H9 (cell line): ENCODE measurements at regions not wholly inside any gene's neighbourhood (a gene's known extent, or its start where the extent isn't known, plus 50 kb on each side); places are given as distances from the start of the nearest gene placed in this dataset.

Source experiments
- DNase-seq: peaks from one replicate; pipeline ENCODE4 v3.0.0-alpha.2; 2017
- H2AFZ ChIP-seq: one replicate; pipeline ENCODE4 v1.6.1; 2013; ENCODE audit warnings: mild to moderate bottlenecking, low read length, control low read depth, moderate library complexity
- H2AK5ac ChIP-seq: 2 replicates; pipeline ENCODE4 v1.6.1; 2013; ENCODE audit warnings: low read length, control low read depth, mixed read lengths; ENCODE audit not compliant: insufficient read length
- H2BK120ac ChIP-seq: one replicate; pipeline ENCODE4 v1.6.1; 2013; ENCODE audit warnings: low read depth, mild to moderate bottlenecking, low read length, control low read depth, inconsistent platforms; ENCODE audit not compliant: poor library complexity, severe bottlenecking
- H2BK12ac ChIP-seq: 2 replicates; pipeline ENCODE4 v1.6.1; 2013; ENCODE audit warnings: low read length, control low read depth, mixed read lengths, low read depth; ENCODE audit not compliant: insufficient read length
- H2BK15ac ChIP-seq: 2 replicates; pipeline ENCODE4 v1.6.1; 2013; ENCODE audit warnings: low read depth, low read length, control low read depth
- H2BK20ac ChIP-seq: one replicate; pipeline ENCODE4 v1.6.1; 2013; ENCODE audit warnings: low read depth, mild to moderate bottlenecking, low read length, control low read depth, inconsistent platforms; ENCODE audit not compliant: poor library complexity, severe bottlenecking
- H2BK5ac ChIP-seq: 2 replicates; pipeline ENCODE4 v1.6.1; 2013; ENCODE audit warnings: low read length, control low read depth, mixed read lengths; ENCODE audit not compliant: insufficient read length
- H3K14ac ChIP-seq: 2 replicates; pipeline ENCODE4 v1.6.1; 2013; ENCODE audit warnings: low read length, control low read depth; ENCODE audit not compliant: insufficient read depth
- H3K18ac ChIP-seq: 2 replicates; pipeline ENCODE4 v1.6.1; 2013; ENCODE audit warnings: low read depth, mild to moderate bottlenecking, mixed read lengths, low read length, control low read depth; ENCODE audit not compliant: insufficient read length
- H3K23ac ChIP-seq: 2 replicates; pipeline ENCODE4 v1.6.1; 2013; ENCODE audit warnings: low read length, control low read depth, mixed read lengths, low read depth; ENCODE audit not compliant: insufficient read length
- H3K23me2 ChIP-seq: 2 replicates; pipeline ENCODE4 v1.6.1; 2013; ENCODE audit warnings: low read depth, mild to moderate bottlenecking, mixed read lengths, low read length, control low read depth; ENCODE audit not compliant: insufficient read length, poor library complexity, severe bottlenecking
- H3K27ac ChIP-seq: 2 replicates; pipeline ENCODE4 v1.5.1; 2013; ENCODE audit warnings: low read length, control low read depth, mixed read lengths, low read depth; ENCODE audit not compliant: insufficient read length
- H3K27me3 ChIP-seq: 2 replicates; pipeline ENCODE4 v1.6.1; 2013; ENCODE audit warnings: low read length, control low read depth, inconsistent platforms; ENCODE audit not compliant: insufficient read depth
- H3K4ac ChIP-seq: 2 replicates; pipeline ENCODE4 v1.6.1; 2013; ENCODE audit warnings: low read depth, mild to moderate bottlenecking, control low read depth, inconsistent platforms, low read length, moderate library complexity
- H3K4me1 ChIP-seq: 2 replicates; pipeline ENCODE4 v1.6.1; 2013; ENCODE audit warnings: low read length, control low read depth, inconsistent platforms; ENCODE audit not compliant: insufficient read depth
- H3K4me2 ChIP-seq: 2 replicates; pipeline ENCODE4 v1.6.1; 2013; ENCODE audit warnings: low read length, control low read depth, mixed read lengths; ENCODE audit not compliant: insufficient read length, insufficient read depth
- H3K56ac ChIP-seq: 2 replicates; pipeline ENCODE4 v1.6.1; 2013; ENCODE audit warnings: low read depth, mild to moderate bottlenecking, mixed read lengths, low read length, control low read depth; ENCODE audit not compliant: insufficient read length
- H3K79me1 ChIP-seq: 2 replicates; pipeline ENCODE4 v1.6.1; 2013; ENCODE audit warnings: low read depth, mild to moderate bottlenecking, moderate library complexity, low read length, control low read depth, inconsistent platforms; ENCODE audit not compliant: insufficient read depth, poor library complexity, severe bottlenecking
- H3K79me2 ChIP-seq: 2 replicates; pipeline ENCODE4 v1.6.1; 2013; ENCODE audit warnings: low read length, control low read depth, inconsistent platforms; ENCODE audit not compliant: insufficient read depth
- H3K9ac ChIP-seq: 2 replicates; pipeline ENCODE4 v1.6.1; 2013; ENCODE audit warnings: low read length, control low read depth, mixed read lengths; ENCODE audit not compliant: insufficient read length; ENCODE audit errors: extremely low read depth
- H3K9me3 ChIP-seq: one replicate; pipeline ENCODE4 v1.6.1; 2013; ENCODE audit warnings: low read depth, low read length, inconsistent platforms; ENCODE audit not compliant: control insufficient read depth
- H3T11ph ChIP-seq: one replicate; pipeline ENCODE4 v1.6.1; 2013; ENCODE audit warnings: mild to moderate bottlenecking, low read length, control low read depth, inconsistent platforms
- H4K20me1 ChIP-seq: one replicate; pipeline ENCODE4 v1.6.1; 2013; ENCODE audit not compliant: control insufficient read depth, insufficient read length, insufficient read depth
- H4K5ac ChIP-seq: 2 replicates; pipeline ENCODE4 v1.6.1; 2013; ENCODE audit warnings: low read depth, mild to moderate bottlenecking, mixed read lengths, low read length, control low read depth; ENCODE audit not compliant: insufficient read length
- H4K8ac ChIP-seq: replicated peaks from 2 replicates; pipeline ENCODE4 v1.6.1; 2013; ENCODE audit warnings: low read length, control low read depth, mixed read lengths, low read depth; ENCODE audit not compliant: insufficient read length
- H4K91ac ChIP-seq: 2 replicates; pipeline ENCODE4 v1.6.1; 2013; ENCODE audit warnings: low read depth, mild to moderate bottlenecking, moderate library complexity, mixed read lengths, low read length, control low read depth; ENCODE audit not compliant: insufficient read length
- H3K27ac Mint-ChIP-seq, 3 experiments: 2 replicates in 2 of 3; 3 replicates in 1 of 3; pipeline ENCODE4 v1.8.0; 2020 to 2021; ENCODE audit warnings: mixed read lengths in 3 of 3, mild to moderate bottlenecking in 1 of 3, moderate library complexity in 1 of 3
- H3K27me3 Mint-ChIP-seq: 2 replicates; pipeline ENCODE4 v1.8.0; 2021; ENCODE audit warnings: low read depth, mild to moderate bottlenecking, moderate library complexity, mixed read lengths
- H3K36me3 Mint-ChIP-seq, 3 experiments: 2 replicates in 2 of 3; 3 replicates in 1 of 3; pipeline ENCODE4 v1.8.0; 2020 to 2021; ENCODE audit warnings: low read depth in 3 of 3, mixed read lengths in 3 of 3; ENCODE audit not compliant: insufficient read depth in 1 of 3
- H3K4me1 Mint-ChIP-seq, 2 experiments: 2 replicates each; pipeline ENCODE4 v1.8.0; 2020; ENCODE audit warnings: mixed read lengths in 2 of 2
- H3K4me3 Mint-ChIP-seq, 2 experiments: 2 replicates in 1 of 2; 3 replicates in 1 of 2; pipeline ENCODE4 v1.8.0; 2020 to 2021; ENCODE audit warnings: mild to moderate bottlenecking in 2 of 2, mixed read lengths in 2 of 2, moderate library complexity in 1 of 2
- H3K9me3 Mint-ChIP-seq, 2 experiments: 2 replicates in 1 of 2; 3 replicates in 1 of 2; pipeline ENCODE4 v1.8.0; 2020; ENCODE audit warnings: mild to moderate bottlenecking in 2 of 2, mixed read lengths in 2 of 2, moderate library complexity in 1 of 2
- CTCF ChIP-seq: fragments of 200-600 bp; sonication (generic); conservative IDR thresholded peaks from 3 replicates; pipeline ENCODE4 v1.8.0; 2021; ENCODE audit warnings: antibody characterized with exemption, mild to moderate bottlenecking
- WGBS: extraction: QIAGEN DNeasy Blood & Tissue Kit; methylation state at CpG from one replicate; pipeline ENCODE4 v1.1.7; 2013; ENCODE audit warnings: missing lambda C conversion rate, low lambda C conversion rate, mixed read lengths; ENCODE audit not compliant: insufficient read length; ENCODE audit errors: extremely low coverage; 5-methylcytosine and 5-hydroxymethylcytosine counted together

DNA sequence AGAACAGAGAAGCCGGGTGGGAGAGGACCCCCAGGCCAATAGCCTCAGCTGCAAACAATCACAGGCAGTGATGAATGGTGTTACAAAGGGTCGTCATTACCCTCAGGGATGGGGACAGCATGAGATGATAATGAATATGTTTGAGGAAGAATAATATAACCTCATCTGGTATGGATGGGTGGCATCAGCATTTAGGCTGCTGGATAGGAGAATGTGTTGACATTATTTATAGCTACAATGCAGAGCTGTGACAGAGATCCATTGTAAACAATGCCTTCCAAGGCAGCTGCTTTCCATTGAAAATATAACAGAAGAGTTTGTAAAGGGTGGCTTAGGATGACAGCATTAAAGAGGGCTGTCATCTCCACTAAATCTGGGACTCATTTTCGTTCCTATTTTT lies 365.5 kb downstream of the KCNN2 start:
- Histone ChIP-seq H4K20me1 (no peaks in the 10 kb centered on the region), H3K18ac (no peak overlapping the region), H4K5ac (no peak overlapping the region), H2BK120ac (no peak overlapping the region), H3T11ph (no peak overlapping the region), H2BK5ac (no peak overlapping the region), H3K4ac (no peak overlapping the region), H2AFZ (no peak overlapping the region), H3K56ac (no peak overlapping the region), H2BK15ac (no peak overlapping the region), H3K79me1 (no peaks in the 10 kb centered on the region), H2AK5ac (no peak overlapping the region), H3K9me3 (no peaks in the 10 kb centered on the region), H2BK12ac (no peak overlapping the region), H3K79me2 (no peaks in the 10 kb centered on the region; the same call in 1 of the 2 replicates), H2BK20ac (no peak overlapping the region), H4K8ac (no peak overlapping the region), H3K27ac (no peak overlapping the region), H3K23ac (no peak overlapping the region), H4K91ac (no peak overlapping the region), H3K27me3 (no peaks in the 10 kb centered on the region), H3K23me2 (no peaks in the 10 kb centered on the region), H3K4me1 (no peaks in the 10 kb centered on the region), H3K14ac (no peak overlapping the region), H3K4me2 (no peak overlapping the region), H3K9ac (no peak overlapping the region)
- Mint-ChIP-seq H3K36me3 (peaks cover 7 to 15% (median 8%) of the 10 kb centered on the region in 3 experiments), H3K4me1 (no peaks in the 10 kb centered on the region), H3K4me3 (no peak overlapping the region), H3K9me3 (peaks cover 9 to 22% of the 10 kb centered on the region in 2 experiments), H3K27ac (no peak overlapping the region), H3K27me3 (no peaks in the 10 kb centered on the region)
- DNase-seq, result no peak
- TF ChIP-seq CTCF, result no peak
- no CpG with 5 or more reads among the region's 3 CpGs for WGBS
